SK-N-SH (cell line): ENCODE measurements at regions not wholly inside any gene's neighbourhood (a gene's known extent, or its start where the extent isn't known, plus 50 kb on each side); places are given as distances from the start of the nearest gene placed in this dataset.

Experiments
- CTCF ChIA-PET: fragments of 300-600, 350-600 bp; formaldehyde crosslinking; extraction: SDS; loops from one replicate; lab custom pipeline; 2021; lab: Yijun Ruan, JAX
- POLR2A ChIA-PET: fragments of 350-600 bp; sonication (Branson Sonifier 250); formaldehyde crosslinking; extraction: SDS; loops from one replicate; lab custom pipeline; 2020; ENCODE audit warnings: antibody characterized with exemption, inconsistent platforms; lab: Yijun Ruan, JAX
- DNase-seq: peaks from one replicate; pipeline ENCODE4 v3.0.0; 2012
- H2AFZ ChIP-seq: fragments of 200-600 bp; sonication (generic); 2 replicates; pipeline ENCODE4 v1.8.1; 2016; ENCODE audit warnings: antibody characterized with exemption, mild to moderate bottlenecking, low read depth
- H3F3A ChIP-seq: fragments of 200-600 bp; sonication (generic); replicated peaks from 2 replicates; pipeline ENCODE3; 2016; ENCODE audit warnings: antibody characterized with exemption, mild to moderate bottlenecking; ENCODE audit not compliant: insufficient read depth
- H3K27ac ChIP-seq, 2 experiments: fragments of 200-500 bp in 1 of 2; fragments of 200-600 bp in 1 of 2; sonication (Bioruptor generic) in 1 of 2; sonication (generic), shearing (Covaris generic) in 1 of 2; 2 replicates each; pipeline versions ENCODE4 v1.5.1 to v1.6.1; 2014 to 2016; ENCODE audit warnings: low read depth in 2 of 2, inconsistent platforms in 1 of 2, low read length in 1 of 2, mild to moderate bottlenecking in 1 of 2, mixed read lengths in 1 of 2
- H3K27me3 ChIP-seq: fragments of 200-600 bp; sonication (generic), shearing (Covaris generic); 2 replicates; pipeline ENCODE4 v1.6.1; 2016; ENCODE audit warnings: mixed run types; ENCODE audit not compliant: insufficient read depth
- H3K36me3 ChIP-seq, 2 experiments: fragments of 200-500 bp in 1 of 2; fragments of 200-600 bp in 1 of 2; sonication (Bioruptor generic) in 1 of 2; sonication (generic) in 1 of 2; replicated peaks in 1 of 2; 2 replicates each; pipeline versions ENCODE3 to v1.5.1; 2014 to 2016; ENCODE audit warnings: low read length in 1 of 2, mild to moderate bottlenecking in 1 of 2; ENCODE audit not compliant: insufficient read depth in 2 of 2, control insufficient read depth in 1 of 2
- H3K4me1 ChIP-seq, 2 experiments: fragments of 200-500 bp in 1 of 2; fragments of 200-600 bp in 1 of 2; sonication (Bioruptor generic) in 1 of 2; sonication (generic), shearing (Covaris generic) in 1 of 2; 2 replicates each; pipeline versions ENCODE4 v1.5.1 to v1.6.1; 2014 to 2016; ENCODE audit warnings: low read depth in 1 of 2, low read length in 1 of 2, mixed run types in 1 of 2; ENCODE audit not compliant: insufficient read depth in 2 of 2, control insufficient read depth in 1 of 2
- H3K4me2 ChIP-seq: fragments of 200-600 bp; sonication (generic), shearing (Covaris generic); 2 replicates; pipeline ENCODE4 v1.6.1; 2017; ENCODE audit warnings: mixed run types
- H3K4me3 ChIP-seq, 2 experiments: fragments of 200-500 bp in 1 of 2; fragments of 200-600 bp in 1 of 2; sonication (Bioruptor generic) in 1 of 2; sonication (generic), shearing (Covaris generic) in 1 of 2; 2 replicates each; pipeline versions ENCODE4 v1.5.1 to v1.8.1; 2014 to 2016; ENCODE audit warnings: low read depth in 2 of 2, inconsistent platforms in 1 of 2, low read length in 1 of 2, mild to moderate bottlenecking in 1 of 2, mixed read lengths in 1 of 2, moderate library complexity in 1 of 2
- H3K79me2 ChIP-seq: fragments of 200-600 bp; sonication (generic); 2 replicates; pipeline ENCODE4 v1.8.1; 2017; ENCODE audit warnings: mild to moderate bottlenecking; ENCODE audit not compliant: insufficient read depth
- H3K9ac ChIP-seq: fragments of 200-600 bp; sonication (generic); 2 replicates; pipeline ENCODE4 v1.6.1; 2017; ENCODE audit warnings: mixed run types
- H3K9me2 ChIP-seq: fragments of 200-600 bp; sonication (generic); 2 replicates; pipeline ENCODE4 v1.6.1; 2017; ENCODE audit warnings: mixed run types
- H3K9me3 ChIP-seq: fragments of 200-600 bp; sonication (generic); 2 replicates; pipeline ENCODE4 v1.6.1; 2017; ENCODE audit warnings: mixed run types, mild to moderate bottlenecking, moderate library complexity
- H4K20me1 ChIP-seq: fragments of 200-600 bp; sonication (generic); 2 replicates; pipeline ENCODE4 v1.6.1; 2017; ENCODE audit warnings: mild to moderate bottlenecking, mixed run types; ENCODE audit not compliant: insufficient read depth
- ELF1 ChIP-seq: IDR thresholded peaks from 2 replicates; pipeline ENCODE4 v1.4.0; 2012
- NRF1 ChIP-seq: IDR thresholded peaks from 2 replicates; pipeline ENCODE4 v1.6.1; 2012; ENCODE audit warnings: low read depth, mild to moderate bottlenecking, low read length
- PBX3 ChIP-seq: IDR thresholded peaks from 2 replicates; pipeline ENCODE4; 2012
- RCOR1 ChIP-seq: fragments of 150-350 bp; IDR thresholded peaks from 2 replicates; pipeline ENCODE4 v1.6.1; 2017; ENCODE audit warnings: antibody characterized with exemption, low read length
- SIN3A ChIP-seq: IDR thresholded peaks from 2 replicates; pipeline ENCODE4 v1.6.1; 2012; ENCODE audit warnings: low read depth, mild to moderate bottlenecking, low read length, moderate library complexity, borderline replicate concordance
- TCF12 ChIP-seq: IDR thresholded peaks from 2 replicates; pipeline ENCODE4 v1.4.0; 2012
- TEAD4 ChIP-seq: IDR thresholded peaks from 2 replicates; pipeline ENCODE4 v1.4.0; 2012; ENCODE audit warnings: mild to moderate bottlenecking, borderline replicate concordance; ENCODE audit not compliant: insufficient read depth
- YY1 ChIP-seq: IDR thresholded peaks from 2 replicates; pipeline ENCODE4 v1.4.0; 2012; ENCODE audit warnings: low read depth, mild to moderate bottlenecking
- WGBS: methylation state at CpG from one replicate; pipeline ENCODE4 v1.1.6; 2017; ENCODE audit warnings: low lambda C conversion rate; 5-methylcytosine and 5-hydroxymethylcytosine counted together
- TF ChIP-seq, protein P1 (sequence below): IDR thresholded peaks from 2 replicates; pipeline ENCODE4 v1.4.0; 2012; ENCODE audit warnings: low read depth, borderline replicate concordance
- TF ChIP-seq, protein P2 (sequence below): fragments of 200-600 bp; sonication (generic); IDR thresholded peaks from 2 replicates; pipeline ENCODE4 v1.6.1; 2017; ENCODE audit warnings: antibody characterized with exemption, mild to moderate bottlenecking, moderate library complexity

DNA sequence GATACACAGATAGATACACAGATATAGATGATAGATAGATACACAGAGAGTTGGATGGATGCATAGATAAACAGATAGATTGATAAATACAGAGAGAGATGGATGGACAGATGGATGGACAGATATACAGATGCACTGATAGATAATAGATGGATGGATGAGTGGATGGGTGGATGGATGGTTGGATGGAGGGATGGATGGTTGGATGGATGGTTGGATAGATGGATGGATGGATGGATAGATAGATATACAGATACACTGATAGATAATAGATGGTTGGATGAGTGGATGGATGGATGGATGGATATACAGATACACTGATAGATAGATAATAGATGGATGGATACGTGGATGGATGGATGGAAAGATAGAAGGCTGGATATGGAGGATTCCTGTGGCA, 290.0 kb upstream of the SHH start:
- no peaks in the 10 kb centered on the region for H3K79me2 ChIP-seq
- TF ChIP-seq YY1 = no peak
- TF ChIP-seq TEAD4 = no peak
- TF ChIP-seq, protein P1, sequence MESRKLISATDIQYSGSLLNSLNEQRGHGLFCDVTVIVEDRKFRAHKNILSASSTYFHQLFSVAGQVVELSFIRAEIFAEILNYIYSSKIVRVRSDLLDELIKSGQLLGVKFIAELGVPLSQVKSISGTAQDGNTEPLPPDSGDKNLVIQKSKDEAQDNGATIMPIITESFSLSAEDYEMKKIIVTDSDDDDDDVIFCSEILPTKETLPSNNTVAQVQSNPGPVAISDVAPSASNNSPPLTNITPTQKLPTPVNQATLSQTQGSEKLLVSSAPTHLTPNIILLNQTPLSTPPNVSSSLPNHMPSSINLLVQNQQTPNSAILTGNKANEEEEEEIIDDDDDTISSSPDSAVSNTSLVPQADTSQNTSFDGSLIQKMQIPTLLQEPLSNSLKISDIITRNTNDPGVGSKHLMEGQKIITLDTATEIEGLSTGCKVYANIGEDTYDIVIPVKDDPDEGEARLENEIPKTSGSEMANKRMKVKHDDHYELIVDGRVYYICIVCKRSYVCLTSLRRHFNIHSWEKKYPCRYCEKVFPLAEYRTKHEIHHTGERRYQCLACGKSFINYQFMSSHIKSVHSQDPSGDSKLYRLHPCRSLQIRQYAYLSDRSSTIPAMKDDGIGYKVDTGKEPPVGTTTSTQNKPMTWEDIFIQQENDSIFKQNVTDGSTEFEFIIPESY = no peak
- TF ChIP-seq, protein P2, sequence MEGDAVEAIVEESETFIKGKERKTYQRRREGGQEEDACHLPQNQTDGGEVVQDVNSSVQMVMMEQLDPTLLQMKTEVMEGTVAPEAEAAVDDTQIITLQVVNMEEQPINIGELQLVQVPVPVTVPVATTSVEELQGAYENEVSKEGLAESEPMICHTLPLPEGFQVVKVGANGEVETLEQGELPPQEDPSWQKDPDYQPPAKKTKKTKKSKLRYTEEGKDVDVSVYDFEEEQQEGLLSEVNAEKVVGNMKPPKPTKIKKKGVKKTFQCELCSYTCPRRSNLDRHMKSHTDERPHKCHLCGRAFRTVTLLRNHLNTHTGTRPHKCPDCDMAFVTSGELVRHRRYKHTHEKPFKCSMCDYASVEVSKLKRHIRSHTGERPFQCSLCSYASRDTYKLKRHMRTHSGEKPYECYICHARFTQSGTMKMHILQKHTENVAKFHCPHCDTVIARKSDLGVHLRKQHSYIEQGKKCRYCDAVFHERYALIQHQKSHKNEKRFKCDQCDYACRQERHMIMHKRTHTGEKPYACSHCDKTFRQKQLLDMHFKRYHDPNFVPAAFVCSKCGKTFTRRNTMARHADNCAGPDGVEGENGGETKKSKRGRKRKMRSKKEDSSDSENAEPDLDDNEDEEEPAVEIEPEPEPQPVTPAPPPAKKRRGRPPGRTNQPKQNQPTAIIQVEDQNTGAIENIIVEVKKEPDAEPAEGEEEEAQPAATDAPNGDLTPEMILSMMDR = no peak
- TF ChIP-seq TCF12 = no peak
- no peak for TF ChIP-seq RCOR1
- TF ChIP-seq PBX3 = no peak
- H3F3A ChIP-seq = no peaks in the 10 kb centered on the region
- POLR2A ChIA-PET = no interaction called here
- no peak for DNase-seq
- no peak overlapping the region for H3K27ac ChIP-seq
- no peak overlapping the region for H3K4me3 ChIP-seq
- CTCF ChIA-PET = no interaction called here
- no peaks in the 10 kb centered on the region for H3K4me1 ChIP-seq
- no peaks in the 10 kb centered on the region for H4K20me1 ChIP-seq
- WGBS = 4% methylated on average over 1 of the region's 1 CpG
- H3K4me2 ChIP-seq = no peak overlapping the region
- H3K9me2 ChIP-seq = no peaks in the 10 kb centered on the region
- no peak overlapping the region for H3K9ac ChIP-seq
- no peaks in the 10 kb centered on the region for H3K36me3 ChIP-seq
- no peaks in the 10 kb centered on the region for H3K9me3 ChIP-seq
- peaks cover 66% of the 10 kb centered on the region for H3K27me3 ChIP-seq
- H2AFZ ChIP-seq = no peak overlapping the region

- H3F3A ChIP-seq = no peaks in the 10 kb centered on the region
- H3K4me2 ChIP-seq = no peak overlapping the region
- H3K79me2 ChIP-seq = no peaks in the 10 kb centered on the region
- H4K20me1 ChIP-seq = no peaks in the 10 kb centered on the region
- H3K9me3 ChIP-seq = no peaks in the 10 kb centered on the region
- no peaks in the 10 kb centered on the region for H3K36me3 ChIP-seq
- H3K4me1 ChIP-seq = no peaks in the 10 kb centered on the region
- H3K27ac ChIP-seq = no peak overlapping the region
- ChIA-PET POLR2A (interaction anchor here (0.6 kb wide), 1 partner anchor 27 kb away, joined by 3 read pairs; no protein-coding TSS in a partner anchor), CTCF (no interaction called here)
- no peak overlapping the region for H3K4me3 ChIP-seq
- 60% methylated on average over 6 of the region's 6 CpGs for WGBS
- no peak overlapping the region for H3K9ac ChIP-seq
- H3K27me3 ChIP-seq = peaks cover 69% of the 10 kb centered on the region
- TF ChIP-seq NRF1 (no peak), ELF1 (no peak), SIN3A (no peak)
- no peak overlapping the region for H2AFZ ChIP-seq
- H3K9me2 ChIP-seq = no peaks in the 10 kb centered on the region
- DNase-seq = no peak
Measured at GRCh38 chr7:156101355-156101754, 289.1 kb upstream of the SHH start.
